ENCODE measurements at regions not wholly inside any gene's neighbourhood (a gene's known extent, or its start where the extent isn't known, plus 50 kb on each side); places are given as distances from the start of the nearest gene placed in this dataset.
"Not testable (repeated sequence)": the region's sequence is repeated elsewhere in the genome, so short reads cannot be mapped to it uniquely, and the experiment has no call there.

GRCh38 chr4:188396037-188396436 lies 256.8 kb downstream of the TRIML1 start:
- no peak for TF ChIP-seq CTCF (IDR thresholded peaks at IDR 0.05)
- H3K4me1 ChIP-seq (ENCODE audit: control insufficient read depth in 1 of 2, insufficient read depth in 1 of 2, low read depth in 1 of 2, low read length in 1 of 2): no peaks in the 10 kb centered on the region
- no peak overlapping the region for H3K4me3 ChIP-seq (ENCODE audit: low read depth in 1 of 2, low read length in 1 of 2)
- H3K36me3 ChIP-seq: no peaks in the 10 kb centered on the region
- H3K27ac ChIP-seq: no peak overlapping the region
- H3K27me3 ChIP-seq: no peaks in the 10 kb centered on the region
- H3K9me3 ChIP-seq: no peaks in the 10 kb centered on the region

DNA sequence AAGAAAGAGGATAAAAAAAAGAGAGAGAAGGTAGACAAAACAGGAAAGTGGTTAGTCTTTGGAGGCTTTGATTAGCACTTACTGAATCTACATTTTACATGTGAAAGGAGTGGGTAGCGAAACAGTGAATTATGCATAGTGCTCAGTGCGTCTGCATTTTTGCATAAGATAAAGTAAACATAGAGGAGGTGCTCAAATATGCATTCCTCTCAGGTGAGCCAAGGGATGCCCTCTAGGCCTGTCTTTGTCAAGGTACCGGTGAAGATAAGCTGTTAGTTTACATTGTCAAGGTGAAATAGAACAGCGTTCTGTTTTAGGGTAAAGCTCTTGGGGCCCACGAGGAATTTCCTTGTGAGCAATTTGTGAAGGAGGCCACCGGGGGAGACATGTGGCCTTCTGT lies 260.6 kb downstream of the TRIML1 start:
- no peaks in the 10 kb centered on the region for H3K36me3 ChIP-seq
- no peaks in the 10 kb centered on the region for H3K9me3 ChIP-seq
- no peaks in the 10 kb centered on the region for H3K4me1 ChIP-seq (ENCODE audit: control insufficient read depth in 1 of 2, insufficient read depth in 1 of 2, low read depth in 1 of 2, low read length in 1 of 2)
- TF ChIP-seq CTCF (IDR thresholded peaks at IDR 0.05): no peak
- H3K27me3 ChIP-seq: no peaks in the 10 kb centered on the region
- H3K27ac ChIP-seq: no peak overlapping the region
- H3K4me3 ChIP-seq (ENCODE audit: low read depth in 1 of 2, low read length in 1 of 2): no peak overlapping the region

DNA sequence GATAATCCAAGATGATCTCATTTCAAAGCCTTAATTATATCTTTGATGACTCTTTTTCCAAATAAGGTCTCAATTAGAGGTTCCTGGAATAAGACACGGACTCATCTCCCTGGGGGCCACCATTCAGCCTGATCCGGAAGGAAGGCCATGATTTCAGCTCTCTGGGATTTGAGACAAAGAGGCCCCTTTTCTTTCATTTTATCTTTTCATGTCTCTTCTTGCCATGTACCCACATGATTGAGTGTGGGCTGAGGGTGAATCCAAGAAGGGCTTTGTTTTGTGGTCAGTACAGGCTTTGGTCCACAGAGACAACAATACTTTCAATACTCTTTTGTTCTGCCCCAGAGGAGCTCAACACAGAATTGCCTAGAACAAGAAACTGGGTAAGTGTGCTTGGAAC lies 261.2 kb downstream of the TRIML1 start:
- no peaks in the 10 kb centered on the region for H3K9me3 ChIP-seq
- H3K36me3 ChIP-seq: no peaks in the 10 kb centered on the region
- TF ChIP-seq CTCF (IDR thresholded peaks at IDR 0.05): no peak
- H3K27ac ChIP-seq: no peak overlapping the region
- H3K4me1 ChIP-seq (ENCODE audit: control insufficient read depth in 1 of 2, insufficient read depth in 1 of 2, low read depth in 1 of 2, low read length in 1 of 2): no peaks in the 10 kb centered on the region
- H3K27me3 ChIP-seq: no peaks in the 10 kb centered on the region
- no peak overlapping the region for H3K4me3 ChIP-seq (ENCODE audit: low read depth in 1 of 2, low read length in 1 of 2)

GRCh38 chr4:188403272-188403671 lies 264.0 kb downstream of the TRIML1 start:
- no peaks in the 10 kb centered on the region for H3K4me1 ChIP-seq (ENCODE audit: control insufficient read depth in 1 of 2, insufficient read depth in 1 of 2, low read depth in 1 of 2, low read length in 1 of 2)
- TF ChIP-seq CTCF (IDR thresholded peaks at IDR 0.05): no peak
- no peaks in the 10 kb centered on the region for H3K36me3 ChIP-seq
- H3K9me3 ChIP-seq: no peaks in the 10 kb centered on the region
- H3K4me3 ChIP-seq (ENCODE audit: low read depth in 1 of 2, low read length in 1 of 2): no peak overlapping the region
- H3K27me3 ChIP-seq: no peaks in the 10 kb centered on the region
- no peak overlapping the region for H3K27ac ChIP-seq

- H3K9me3 ChIP-seq; H3K4me3 ChIP-seq (ENCODE audit: low read depth in 1 of 2, low read length in 1 of 2); H3K4me1 ChIP-seq (ENCODE audit: control insufficient read depth in 1 of 2, insufficient read depth in 1 of 2, low read depth in 1 of 2, low read length in 1 of 2); H3K27me3 ChIP-seq; H3K36me3 ChIP-seq; H3K27ac ChIP-seq: not testable (repeated sequence)
Measured at GRCh38 chr4:188405071-188405835, 266.0 kb downstream of the TRIML1 start.

GRCh38 chr4:188408244-188409030 lies 269.2 kb downstream of the TRIML1 start:
- no peak overlapping the region for H3K27ac ChIP-seq
- H3K4me1 ChIP-seq (ENCODE audit: control insufficient read depth in 1 of 2, insufficient read depth in 1 of 2, low read depth in 1 of 2, low read length in 1 of 2): no peaks in the 10 kb centered on the region
- no peaks in the 10 kb centered on the region for H3K36me3 ChIP-seq
- H3K27me3 ChIP-seq: no peaks in the 10 kb centered on the region
- no peak overlapping the region for H3K4me3 ChIP-seq (ENCODE audit: low read depth in 1 of 2, low read length in 1 of 2)
- no peak for TF ChIP-seq CTCF (IDR thresholded peaks at IDR 0.05)
- peaks cover 3% of the 10 kb centered on the region for H3K9me3 ChIP-seq

Data from neutrophil (primary cell).